HepG2 (cell line): ENCODE measurements at regions not wholly inside any gene's neighbourhood (a gene's known extent, or its start where the extent isn't known, plus 50 kb on each side); places are given as distances from the start of the nearest gene placed in this dataset.

Source experiments
- ATAC-seq: fragments of 200-7000 bp; cut with Tn5 transposase; 3 replicates; pipeline ENCODE4 v1.9.1; 2020; ENCODE audit warnings: mild to moderate bottlenecking, moderate library complexity
- BruUV-seq: library from RNA; stranded (reverse); fragments of 400-500 nt; replicated peaks from 2 replicates; lab custom pipeline; 2021; lab: Mats Ljungman, UMichigan
- CTCF ChIA-PET: fragments of 300-600 bp; formaldehyde crosslinking; extraction: SDS; loops from one replicate; lab custom pipeline; 2021; ENCODE audit warnings: low total read pairs, inconsistent platforms, low intra/inter-chr PET ratio; lab: Yijun Ruan, JAX
- POLR2A ChIA-PET: fragments of 350-600 bp; sonication (Branson Sonifier 250); formaldehyde crosslinking; loops from one replicate; lab custom pipeline; 2020; ENCODE audit warnings: antibody characterized with exemption, inconsistent platforms; lab: Yijun Ruan, JAX
- DNase-seq: peaks from one replicate; pipeline ENCODE4 v3.0.0-alpha.2; 2015; ENCODE audit warnings: low spot score
- FAIRE-seq: peaks from 3 replicates; lab custom pipeline; 2011; peaks lifted over from hg19 to GRCh38; lab: Jason Lieb, UNC
- H2AFZ ChIP-seq: one replicate; pipeline ENCODE4 v1.6.1; 2011; ENCODE audit warnings: low read length, inconsistent platforms
- H3K27ac ChIP-seq: fragments of 300-600 bp; 3 replicates; pipeline ENCODE4 v1.8.0; 2011; ENCODE audit warnings: mixed run types, mild to moderate bottlenecking, mixed read lengths, low read length, inconsistent platforms; ENCODE audit not compliant: insufficient read depth; ENCODE audit errors: extremely low read length
- H3K27me3 ChIP-seq, 2 experiments: fragments of 200-600 bp in 1 of 2; 2 replicates in 1 of 2; 3 replicates in 1 of 2; pipeline versions ENCODE4 v1.6.0 to v1.8.0; 2011; ENCODE audit warnings: low read length in 2 of 2, mild to moderate bottlenecking in 2 of 2, moderate library complexity in 2 of 2, inconsistent platforms in 1 of 2; ENCODE audit not compliant: insufficient read depth in 2 of 2, control insufficient read depth in 1 of 2
- H3K36me3 ChIP-seq, 2 experiments: fragments of 200-600 bp in 1 of 2; replicated peaks in 1 of 2; 2 replicates in 1 of 2; 3 replicates in 1 of 2; pipeline versions ENCODE4 v1.5.1 to v1.8.0; 2011; ENCODE audit warnings: low read length in 2 of 2, inconsistent platforms in 1 of 2; ENCODE audit not compliant: insufficient read depth in 2 of 2, control insufficient read depth in 1 of 2
- H3K4me1 ChIP-seq: 2 replicates; pipeline ENCODE4 v1.5.1; 2012; ENCODE audit warnings: low read length, inconsistent platforms; ENCODE audit not compliant: insufficient read depth
- H3K4me2 ChIP-seq: 2 replicates; pipeline ENCODE4 v1.6.0; 2011; ENCODE audit warnings: low read depth, low read length, inconsistent platforms
- H3K4me3 ChIP-seq, 3 experiments: fragments of 200-600 bp in 1 of 3; sonication (generic), shearing (Covaris generic) in 1 of 3; replicated peaks in 1 of 3; 2 replicates each; pipeline ENCODE4 v1.5.1; 2011 to 2016; ENCODE audit warnings: low read length in 3 of 3, inconsistent platforms in 2 of 3, low read depth in 2 of 3, mild to moderate bottlenecking in 2 of 3, control low read depth in 1 of 3, mixed read lengths in 1 of 3; ENCODE audit not compliant: insufficient read depth in 1 of 3
- H3K79me2 ChIP-seq: one replicate; pipeline ENCODE4 v1.6.1; 2011; ENCODE audit warnings: low read length, inconsistent platforms; ENCODE audit not compliant: insufficient read depth
- H3K9ac ChIP-seq: 2 replicates; pipeline ENCODE4 v1.6.0; 2011; ENCODE audit warnings: mild to moderate bottlenecking, low read depth, low read length, inconsistent platforms; ENCODE audit not compliant: insufficient read depth
- H3K9me3 ChIP-seq: 2 replicates; pipeline ENCODE4 v1.5.1; 2012; ENCODE audit warnings: mild to moderate bottlenecking, low read length
- H4K20me1 ChIP-seq: 2 replicates; pipeline ENCODE4 v1.6.0; 2011; ENCODE audit warnings: inconsistent platforms, mild to moderate bottlenecking, low read length, moderate library complexity; ENCODE audit not compliant: insufficient read depth
- NFRKB ChIP-seq: fragments of 450-650 bp; IDR thresholded peaks from 2 replicates; pipeline ENCODE4 v1.6.1; 2017
- SALL2 ChIP-seq: sonication (generic); formaldehyde crosslinking; IDR thresholded peaks from 2 replicates; pipeline ENCODE4 v1.8.1; 2023; ENCODE audit warnings: mild to moderate bottlenecking, missing genetic modification reagents, inconsistent platforms
- SCMH1 ChIP-seq: sonication (generic); formaldehyde crosslinking; IDR thresholded peaks from 2 replicates; pipeline ENCODE4 v1.9.0; 2021; ENCODE audit warnings: missing genetic modification reagents, mild to moderate bottlenecking, borderline replicate concordance
- ZEB1 ChIP-seq: IDR thresholded peaks from 2 replicates; pipeline ENCODE4 v1.6.1; 2012; ENCODE audit warnings: mild to moderate bottlenecking, low read depth, inconsistent platforms; ENCODE audit not compliant: insufficient replicate concordance
- ZFP36L1 ChIP-seq: sonication (generic); formaldehyde crosslinking; IDR thresholded peaks from 2 replicates; pipeline ENCODE4 v1.8.0; 2022; ENCODE audit warnings: mild to moderate bottlenecking, missing genetic modification reagents, moderate library complexity
- ZNF121 ChIP-seq: sonication (generic); formaldehyde crosslinking; IDR thresholded peaks from 2 replicates; pipeline ENCODE4 v1.5.0; 2020; ENCODE audit warnings: mild to moderate bottlenecking, missing genetic modification reagents
- ZNF256 ChIP-seq: sonication (generic); formaldehyde crosslinking; conservative IDR thresholded peaks from 2 replicates; pipeline ENCODE4 v1.4.0; 2020; ENCODE audit warnings: missing genetic modification reagents
- ZNF598 ChIP-seq: sonication (generic); formaldehyde crosslinking; IDR thresholded peaks from 2 replicates; pipeline ENCODE4 v1.5.1; 2020; ENCODE audit warnings: mild to moderate bottlenecking, missing genetic modification reagents, borderline replicate concordance
- ZSCAN31 ChIP-seq: sonication (generic); formaldehyde crosslinking; IDR thresholded peaks from 2 replicates; pipeline ENCODE4 v1.5.0; 2020; ENCODE audit warnings: low read depth, mild to moderate bottlenecking, missing genetic modification reagents
- ZZZ3 ChIP-seq: sonication (generic); formaldehyde crosslinking; IDR thresholded peaks from 2 replicates; pipeline ENCODE4 v1.4.0; 2020; ENCODE audit warnings: missing genetic modification reagents, mild to moderate bottlenecking, borderline replicate concordance
- WGBS: methylation state at CpG from one replicate; pipeline ENCODE4 v1.1.6; 2017; ENCODE audit warnings: low lambda C conversion rate; 5-methylcytosine and 5-hydroxymethylcytosine counted together
- in situ Hi-C: cut with HindIII; loops from 2 replicates; pipeline ENCODE4 v1.10.0; 2017; ENCODE audit warnings: low pct_unique_long_range_greater_than_20kb; ENCODE audit not compliant: extremely low pct_ligation_motif_present
- intact Hi-C: fragments of 100-400 bp; cut with micrococcal nuclease; formaldehyde crosslinking; loops from one replicate; pipeline ENCODE4 v1.10.0; 2022; ENCODE audit not compliant: unreplicated experiment
- TF ChIP-seq, protein P1 (sequence below): IDR thresholded peaks from 2 replicates; pipeline ENCODE4 v1.6.1; 2016; ENCODE audit warnings: missing compliant biosample characterization, missing genetic modification reagents, borderline replicate concordance
- TF ChIP-seq, protein P2 (sequence below): sonication (generic); formaldehyde crosslinking; IDR thresholded peaks from 2 replicates; pipeline ENCODE4 v1.4.0; 2020; ENCODE audit warnings: missing genetic modification reagents, borderline replicate concordance
- TF ChIP-seq, protein P3 (sequence below): sonication (generic); formaldehyde crosslinking; conservative IDR thresholded peaks from 2 replicates; pipeline ENCODE4 v1.5.0; 2020; ENCODE audit warnings: missing genetic modification reagents
- TF ChIP-seq, protein P4 (sequence below): sonication (generic); formaldehyde crosslinking; IDR thresholded peaks from 2 replicates; pipeline ENCODE4 v1.5.0; 2020; ENCODE audit warnings: mild to moderate bottlenecking, missing genetic modification reagents, borderline replicate concordance

DNA sequence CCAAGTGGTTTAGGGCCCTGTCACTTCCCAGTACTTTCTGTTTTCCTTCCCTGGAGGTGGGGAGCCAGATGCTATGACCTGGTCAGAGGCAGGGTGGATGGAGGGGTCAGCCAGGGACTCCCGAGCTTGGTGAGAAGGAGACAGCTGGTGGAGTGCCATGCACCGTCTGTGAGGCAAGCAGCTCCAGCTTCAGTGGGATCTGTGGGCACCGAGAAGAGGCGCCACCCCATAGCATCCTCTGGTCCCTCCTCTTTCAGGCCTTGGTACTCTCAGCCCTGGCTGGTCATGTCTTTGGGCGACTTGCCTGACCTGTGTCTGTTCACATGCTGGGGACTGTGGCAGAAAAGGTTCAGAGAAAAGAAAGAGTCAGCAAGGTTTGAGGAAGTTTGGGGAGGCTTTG lies 299.3 kb upstream of the N4BP1 start:
- intact Hi-C loops (no loop called here), in situ Hi-C loops (no loop called here)
- no peak overlapping the region for H3K9ac ChIP-seq
- no peak overlapping the region for H2AFZ ChIP-seq
- no peaks in the 10 kb centered on the region for H3K79me2 ChIP-seq
- POLR2A ChIA-PET, result no interaction called here
- peaks cover 13% of the 10 kb centered on the region for H3K4me1 ChIP-seq
- DNase-seq (no peak), ATAC-seq (no peak), FAIRE-seq (no peak)
- TF ChIP-seq ZNF256 (CRISPR knock-in tag), result no peak
- TF ChIP-seq, protein P1, sequence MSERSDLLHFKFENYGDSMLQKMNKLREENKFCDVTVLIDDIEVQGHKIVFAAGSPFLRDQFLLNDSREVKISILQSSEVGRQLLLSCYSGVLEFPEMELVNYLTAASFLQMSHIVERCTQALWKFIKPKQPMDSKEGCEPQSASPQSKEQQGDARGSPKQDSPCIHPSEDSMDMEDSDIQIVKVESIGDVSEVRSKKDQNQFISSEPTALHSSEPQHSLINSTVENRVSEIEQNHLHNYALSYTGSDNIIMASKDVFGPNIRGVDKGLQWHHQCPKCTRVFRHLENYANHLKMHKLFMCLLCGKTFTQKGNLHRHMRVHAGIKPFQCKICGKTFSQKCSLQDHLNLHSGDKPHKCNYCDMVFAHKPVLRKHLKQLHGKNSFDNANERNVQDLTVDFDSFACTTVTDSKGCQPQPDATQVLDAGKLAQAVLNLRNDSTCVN (CRISPR knock-in tag), result no peak
- no peak for TF ChIP-seq ZSCAN31
- TF ChIP-seq ZEB1, result no peak
- TF ChIP-seq, protein P2, sequence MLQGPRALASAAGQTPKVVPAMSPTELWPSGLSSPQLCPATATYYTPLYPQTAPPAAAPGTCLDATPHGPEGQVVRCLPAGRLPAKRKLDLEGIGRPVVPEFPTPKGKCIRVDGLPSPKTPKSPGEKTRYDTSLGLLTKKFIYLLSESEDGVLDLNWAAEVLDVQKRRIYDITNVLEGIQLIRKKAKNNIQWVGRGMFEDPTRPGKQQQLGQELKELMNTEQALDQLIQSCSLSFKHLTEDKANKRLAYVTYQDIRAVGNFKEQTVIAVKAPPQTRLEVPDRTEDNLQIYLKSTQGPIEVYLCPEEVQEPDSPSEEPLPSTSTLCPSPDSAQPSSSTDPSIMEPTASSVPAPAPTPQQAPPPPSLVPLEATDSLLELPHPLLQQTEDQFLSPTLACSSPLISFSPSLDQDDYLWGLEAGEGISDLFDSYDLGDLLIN (CRISPR knock-in tag), result no peak
- no peak for TF ChIP-seq ZZZ3
- TF ChIP-seq NFRKB, result no peak
- TF ChIP-seq ZFP36L1 (CRISPR knock-in tag), result no peak
- TF ChIP-seq SCMH1 (CRISPR knock-in tag), result no peak
- no peak for TF ChIP-seq ZNF121
- no peak for TF ChIP-seq ZNF598
- TF ChIP-seq SALL2 (CRISPR knock-in tag), result no peak
- TF ChIP-seq, protein P3, sequence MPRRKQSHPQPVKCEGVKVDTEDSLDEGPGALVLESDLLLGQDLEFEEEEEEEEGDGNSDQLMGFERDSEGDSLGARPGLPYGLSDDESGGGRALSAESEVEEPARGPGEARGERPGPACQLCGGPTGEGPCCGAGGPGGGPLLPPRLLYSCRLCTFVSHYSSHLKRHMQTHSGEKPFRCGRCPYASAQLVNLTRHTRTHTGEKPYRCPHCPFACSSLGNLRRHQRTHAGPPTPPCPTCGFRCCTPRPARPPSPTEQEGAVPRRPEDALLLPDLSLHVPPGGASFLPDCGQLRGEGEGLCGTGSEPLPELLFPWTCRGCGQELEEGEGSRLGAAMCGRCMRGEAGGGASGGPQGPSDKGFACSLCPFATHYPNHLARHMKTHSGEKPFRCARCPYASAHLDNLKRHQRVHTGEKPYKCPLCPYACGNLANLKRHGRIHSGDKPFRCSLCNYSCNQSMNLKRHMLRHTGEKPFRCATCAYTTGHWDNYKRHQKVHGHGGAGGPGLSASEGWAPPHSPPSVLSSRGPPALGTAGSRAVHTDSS (CRISPR knock-in tag), result no peak
- TF ChIP-seq, protein P4, sequence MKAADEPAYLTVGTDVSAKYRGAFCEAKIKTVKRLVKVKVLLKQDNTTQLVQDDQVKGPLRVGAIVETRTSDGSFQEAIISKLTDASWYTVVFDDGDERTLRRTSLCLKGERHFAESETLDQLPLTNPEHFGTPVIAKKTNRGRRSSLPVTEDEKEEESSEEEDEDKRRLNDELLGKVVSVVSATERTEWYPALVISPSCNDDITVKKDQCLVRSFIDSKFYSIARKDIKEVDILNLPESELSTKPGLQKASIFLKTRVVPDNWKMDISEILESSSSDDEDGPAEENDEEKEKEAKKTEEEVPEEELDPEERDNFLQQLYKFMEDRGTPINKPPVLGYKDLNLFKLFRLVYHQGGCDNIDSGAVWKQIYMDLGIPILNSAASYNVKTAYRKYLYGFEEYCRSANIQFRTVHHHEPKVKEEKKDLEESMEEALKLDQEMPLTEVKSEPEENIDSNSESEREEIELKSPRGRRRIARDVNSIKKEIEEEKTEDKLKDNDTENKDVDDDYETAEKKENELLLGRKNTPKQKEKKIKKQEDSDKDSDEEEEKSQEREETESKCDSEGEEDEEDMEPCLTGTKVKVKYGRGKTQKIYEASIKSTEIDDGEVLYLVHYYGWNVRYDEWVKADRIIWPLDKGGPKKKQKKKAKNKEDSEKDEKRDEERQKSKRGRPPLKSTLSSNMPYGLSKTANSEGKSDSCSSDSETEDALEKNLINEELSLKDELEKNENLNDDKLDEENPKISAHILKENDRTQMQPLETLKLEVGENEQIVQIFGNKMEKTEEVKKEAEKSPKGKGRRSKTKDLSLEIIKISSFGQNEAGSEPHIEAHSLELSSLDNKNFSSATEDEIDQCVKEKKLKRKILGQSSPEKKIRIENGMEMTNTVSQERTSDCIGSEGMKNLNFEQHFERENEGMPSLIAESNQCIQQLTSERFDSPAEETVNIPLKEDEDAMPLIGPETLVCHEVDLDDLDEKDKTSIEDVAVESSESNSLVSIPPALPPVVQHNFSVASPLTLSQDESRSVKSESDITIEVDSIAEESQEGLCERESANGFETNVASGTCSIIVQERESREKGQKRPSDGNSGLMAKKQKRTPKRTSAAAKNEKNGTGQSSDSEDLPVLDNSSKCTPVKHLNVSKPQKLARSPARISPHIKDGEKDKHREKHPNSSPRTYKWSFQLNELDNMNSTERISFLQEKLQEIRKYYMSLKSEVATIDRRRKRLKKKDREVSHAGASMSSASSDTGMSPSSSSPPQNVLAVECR (CRISPR knock-in tag), result no peak
- H3K4me2 ChIP-seq, result no peak overlapping the region
- no peak overlapping the region for H3K27ac ChIP-seq
- CTCF ChIA-PET, result no interaction called here
- no peak overlapping the region for H3K4me3 ChIP-seq
- 5% methylated on average over 5 of the region's 5 CpGs for WGBS
- BruUV-seq, result no TSS peak
- H3K36me3 ChIP-seq, result no peaks in the 10 kb centered on the region
- H4K20me1 ChIP-seq, result no peaks in the 10 kb centered on the region
- no peaks in the 10 kb centered on the region for H3K9me3 ChIP-seq
- H3K27me3 ChIP-seq, result peaks cover 0 to 16% of the 10 kb centered on the region in 2 experiments; a peak in 2 of 5 replicates
